HEK293 (cell line): ENCODE measurements at regions not wholly inside any gene's neighbourhood (a gene's known extent, or its start where the extent isn't known, plus 50 kb on each side); places are given as distances from the start of the nearest gene placed in this dataset.
A peak's percentile ranks its signal among the peaks of the same experiment; 100 is the strongest.

Experiments
- CTCF ChIA-PET: fragments of 350-600 bp; formaldehyde crosslinking; extraction: SDS; loops from one replicate; lab custom pipeline; 2021; ENCODE audit warnings: antibody characterized with exemption; lab: Yijun Ruan, JAX
- POLR2A ChIA-PET: fragments of 300-600 bp; formaldehyde crosslinking; extraction: SDS; loops from one replicate; lab custom pipeline; 2020; ENCODE audit warnings: antibody characterized with exemption, inconsistent platforms; lab: Yijun Ruan, JAX
- H3K27ac ChIP-seq: fragments of 200-500 bp; sonication (Bioruptor generic); 2 replicates; pipeline ENCODE4 v1.5.1; 2014; ENCODE audit warnings: low read depth, low read length, control low read depth, inconsistent platforms; ENCODE audit errors: extremely low read depth
- H3K36me3 ChIP-seq, 2 experiments: fragments of 200-500 bp in 1 of 2; sonication (Bioruptor generic) in 1 of 2; 1 replicate in 1 of 2; 2 replicates in 1 of 2; pipeline ENCODE4 v1.5.1; 2014 to 2017; ENCODE audit warnings: inconsistent platforms in 2 of 2, low read length in 2 of 2; ENCODE audit not compliant: control insufficient read depth in 2 of 2, insufficient read depth in 1 of 2
- H3K4me1 ChIP-seq: fragments of 200-500 bp; sonication (Bioruptor generic); 2 replicates; pipeline ENCODE4 v1.5.1; 2014; ENCODE audit warnings: mild to moderate bottlenecking, low read length, inconsistent platforms; ENCODE audit not compliant: control insufficient read depth, insufficient read depth
- H3K4me3 ChIP-seq: 2 replicates; pipeline ENCODE4 v1.5.1; 2011; ENCODE audit warnings: low read depth, mild to moderate bottlenecking, control low read depth, low read length, moderate library complexity
- H3K9me3 ChIP-seq: fragments of 200-500 bp; sonication (Bioruptor generic); 2 replicates; pipeline ENCODE4 v1.5.1; 2014; ENCODE audit warnings: low read depth, low read length, inconsistent platforms; ENCODE audit not compliant: control insufficient read depth, insufficient read depth
- BCL6B ChIP-seq: fragments of 450-650 bp; formaldehyde crosslinking; IDR thresholded peaks from 2 replicates; pipeline ENCODE4 v1.5.1; 2017; ENCODE audit warnings: missing biosample characterization, missing genetic modification characterization
- INSM2 ChIP-seq: fragments of 450-650 bp; formaldehyde crosslinking; IDR thresholded peaks from 2 replicates; pipeline ENCODE4 v1.5.1; 2016; ENCODE audit warnings: missing biosample characterization, missing genetic modification characterization
- PRDM6 ChIP-seq: fragments of 450-650 bp; formaldehyde crosslinking; IDR thresholded peaks from 2 replicates; pipeline ENCODE4 v1.5.1; 2017; ENCODE audit warnings: missing biosample characterization, missing genetic modification characterization
- ZNF140 ChIP-seq: fragments of 450-650 bp; formaldehyde crosslinking; IDR thresholded peaks from 2 replicates; pipeline ENCODE4 v1.5.1; 2016; ENCODE audit warnings: missing biosample characterization, missing genetic modification characterization
- ZNF148 ChIP-seq: fragments of 450-650 bp; formaldehyde crosslinking; IDR thresholded peaks from 2 replicates; pipeline ENCODE4 v1.5.0; 2017; ENCODE audit warnings: missing biosample characterization, missing genetic modification characterization, borderline replicate concordance
- ZNF26 ChIP-seq: fragments of 450-650 bp; formaldehyde crosslinking; IDR thresholded peaks from 2 replicates; pipeline ENCODE4 v1.5.1; 2016; ENCODE audit warnings: missing biosample characterization, missing genetic modification characterization
- ZNF394 ChIP-seq: fragments of 450-650 bp; formaldehyde crosslinking; IDR thresholded peaks from 2 replicates; pipeline ENCODE4 v1.5.1; 2016; ENCODE audit warnings: missing biosample characterization, missing genetic modification characterization, mild to moderate bottlenecking, moderate library complexity, borderline replicate concordance
- ZNF404 ChIP-seq: fragments of 450-650 bp; formaldehyde crosslinking; IDR thresholded peaks from 2 replicates; pipeline ENCODE4 v1.5.1; 2017; ENCODE audit warnings: missing biosample characterization, missing genetic modification characterization
- ZNF416 ChIP-seq: fragments of 450-650 bp; formaldehyde crosslinking; IDR thresholded peaks from 2 replicates; pipeline ENCODE4 v1.5.1; 2016; ENCODE audit warnings: missing biosample characterization, missing genetic modification characterization
- ZNF600 ChIP-seq: fragments of 450-650 bp; formaldehyde crosslinking; IDR thresholded peaks from 2 replicates; pipeline ENCODE4 v1.5.1; 2016; ENCODE audit warnings: missing biosample characterization, missing genetic modification characterization
- ZNF654 ChIP-seq: fragments of 450-650 bp; formaldehyde crosslinking; IDR thresholded peaks from 2 replicates; pipeline ENCODE4 v1.5.1; 2016; ENCODE audit warnings: low read depth, missing biosample characterization, missing genetic modification characterization
- ZNF785 ChIP-seq: fragments of 450-650 bp; formaldehyde crosslinking; IDR thresholded peaks from 2 replicates; pipeline ENCODE4 v1.5.1; 2016; ENCODE audit warnings: missing biosample characterization, missing genetic modification characterization
- ZNF830 ChIP-seq: fragments of 450-650 bp; IDR thresholded peaks from 2 replicates; pipeline ENCODE4 v1.5.0; 2018; ENCODE audit warnings: missing biosample characterization, missing genetic modification characterization, low read depth, mild to moderate bottlenecking, moderate library complexity

GRCh38 chr1:25150985-25151495 lies 81.3 kb downstream of the SYF2 start (continued):
- no peak for TF ChIP-seq ZNF416 (tag by site-specific recombination)
- TF ChIP-seq PRDM6 (tag by site-specific recombination), result no peak
- no peak for TF ChIP-seq ZNF140 (tag by site-specific recombination)
- no peak for TF ChIP-seq BCL6B (tag by site-specific recombination)
- TF ChIP-seq ZNF830 (tag by site-specific recombination), result no peak
- TF ChIP-seq ZNF148 (tag by site-specific recombination), result no peak
- TF ChIP-seq, all 188 proteins: peak for 0

- POLR2A ChIA-PET, result no interaction called here
- H3K36me3 ChIP-seq, result no peaks in the 10 kb centered on the region
- no peaks in the 10 kb centered on the region for H3K9me3 ChIP-seq
- CTCF ChIA-PET, result interaction anchor here (0.6 to 1.7 kb wide), 8 partner anchors 9 to 306 kb away, joined by 3 to 5 read pairs (median 4); no protein-coding TSS in a partner anchor
- H3K4me1 ChIP-seq, result no peaks in the 10 kb centered on the region
- H3K4me3 ChIP-seq, result no peak overlapping the region
- TF ChIP-seq ZNF785, result no peak
- no peak for TF ChIP-seq ZNF394 (tag by site-specific recombination)
- TF ChIP-seq ZNF654, result 0 out of 2 replicates have a peak, but pooled peaks have one; percentile 6
- 0 out of 2 replicates have a peak, but pooled peaks have one; percentile 30 for TF ChIP-seq INSM2 (tag by site-specific recombination)
- TF ChIP-seq ZNF26 (tag by site-specific recombination), result no peak
- TF ChIP-seq, all 188 proteins: peak for 2
- H3K27ac ChIP-seq, result no peak overlapping the region
Measured at GRCh38 chr1:25148673-25149300, 83.5 kb downstream of the SYF2 start.

- no peaks in the 10 kb centered on the region for H3K36me3 ChIP-seq
- no peaks in the 10 kb centered on the region for H3K9me3 ChIP-seq
- CTCF ChIA-PET, result no interaction called here
Measured at GRCh38 chr1:25146451-25146855, 85.8 kb downstream of the SYF2 start.

More at GRCh38 chr1:25146451-25146855, 85.8 kb downstream of the SYF2 start:
- no peaks in the 10 kb centered on the region for H3K4me1 ChIP-seq
- no peak overlapping the region for H3K27ac ChIP-seq
- H3K4me3 ChIP-seq, result no peak overlapping the region
- POLR2A ChIA-PET, result no interaction called here
- TF ChIP-seq ZNF404, result no peak
- peak; percentile 66 for TF ChIP-seq ZNF600
